A549 (cell line): ENCODE measurements at regions not wholly inside any gene's neighbourhood (a gene's known extent, or its start where the extent isn't known, plus 50 kb on each side); places are given as distances from the start of the nearest gene placed in this dataset.

Experiments
- ATAC-seq, 2 experiments: fragments of 200-7000 bp in 1 of 2; fragments of >200 bp in 1 of 2; cut with Nextera tagmentation in 1 of 2; cut with Tn5 transposase in 1 of 2; 3 replicates each; pipeline versions ENCODE4 v1.8.0 to v1.9.1; 2018 to 2020; ENCODE audit warnings: mild to moderate bottlenecking in 1 of 2, moderate library complexity in 1 of 2
- CTCF ChIA-PET: fragments of 300-600 bp; sonication (Branson Sonifier 250); formaldehyde crosslinking; extraction: SDS; loops from one replicate; lab custom pipeline; 2021; ENCODE audit warnings: antibody characterized with exemption, inconsistent platforms; lab: Yijun Ruan, JAX
- POLR2A ChIA-PET: fragments of 350-600 bp; formaldehyde crosslinking; extraction: SDS; loops from one replicate; lab custom pipeline; 2021; ENCODE audit warnings: antibody characterized with exemption, inconsistent platforms; lab: Yijun Ruan, JAX
- DNase-seq, 2 experiments: peaks; one replicate each; pipeline versions ENCODE4 v3.0.0 to v3.0.0-alpha.2; 2011 to 2016; ENCODE audit warnings: low read depth in 1 of 2, low spot score in 1 of 2
- FAIRE-seq: peaks from 2 replicates; lab custom pipeline; 2011; peaks lifted over from hg19 to GRCh38; lab: Jason Lieb, UNC
- H3K27ac ChIP-seq, 2 experiments: fragments of >200 bp; sonication (Bioruptor Twin); formaldehyde crosslinking; 3 replicates each; pipeline ENCODE4 v1.5.1; 2016 to 2017
- H3K4me1 ChIP-seq: fragments of >200 bp; sonication (Bioruptor Twin); formaldehyde crosslinking; 3 replicates; pipeline ENCODE4 v1.6.1; 2016
- H3K4me2 ChIP-seq: fragments of >200 bp; sonication (Bioruptor Twin); formaldehyde crosslinking; 3 replicates; pipeline ENCODE4 v1.6.1; 2016
- H3K4me3 ChIP-seq: fragments of >200 bp; sonication (Bioruptor Twin); formaldehyde crosslinking; 3 replicates; pipeline ENCODE4 v1.5.1; 2016
- H3K9me3 ChIP-seq: fragments of >200 bp; sonication (Bioruptor Twin); formaldehyde crosslinking; 3 replicates; pipeline ENCODE4 v1.6.1; 2016
- ATOH8 ChIP-seq: fragments of 250-450 bp; sonication (Bioruptor Pico); IDR thresholded peaks from 2 replicates; pipeline ENCODE4 v1.5.0; 2020; ENCODE audit warnings: low read depth, mild to moderate bottlenecking, moderate library complexity
- CBX2 ChIP-seq: fragments of 200-600 bp; sonication (generic); IDR thresholded peaks from 2 replicates; pipeline ENCODE4 v1.6.1; 2016; ENCODE audit warnings: low read depth, mild to moderate bottlenecking, borderline replicate concordance
- CEBPB ChIP-seq, 2 experiments: fragments of >200 bp in 1 of 2; sonication (Bioruptor Twin) in 1 of 2; formaldehyde crosslinking in 1 of 2; IDR thresholded peaks; 2 replicates each; pipeline ENCODE4 v1.6.1; 2012 to 2016
- CHD4 ChIP-seq: fragments of 200-600 bp; sonication (generic); IDR thresholded peaks from 2 replicates; pipeline ENCODE4 v1.6.1; 2016; ENCODE audit warnings: antibody characterized with exemption, mild to moderate bottlenecking, borderline replicate concordance
- CTCF ChIP-seq: fragments of >200 bp; sonication (Bioruptor Twin); formaldehyde crosslinking; IDR thresholded peaks from 3 replicates; pipeline ENCODE4 v1.5.1; 2016
- EP300 ChIP-seq, 2 experiments: fragments of >200 bp; sonication (Bioruptor Twin); formaldehyde crosslinking; IDR thresholded peaks; 2 replicates in 1 of 2; 3 replicates in 1 of 2; pipeline ENCODE4 v1.6.1; 2016 to 2017
- FOSL2 ChIP-seq, 2 experiments: fragments of 450-650 bp in 1 of 2; fragments of >200 bp in 1 of 2; sonication (Bioruptor Twin) in 1 of 2; formaldehyde crosslinking; IDR thresholded peaks; 2 replicates each; pipeline versions ENCODE4 v1.5.0 to v1.6.1; 2016 to 2020; ENCODE audit warnings: mild to moderate bottlenecking in 1 of 2, moderate library complexity in 1 of 2
- HDAC2 ChIP-seq: fragments of 200-600 bp; sonication (generic); IDR thresholded peaks from 2 replicates; pipeline ENCODE4 v1.6.1; 2016
- HEYL ChIP-seq: fragments of 250-450 bp; sonication (Bioruptor Pico); IDR thresholded peaks from 2 replicates; pipeline ENCODE4 v1.8.0; 2021; ENCODE audit warnings: mild to moderate bottlenecking, moderate library complexity
- JUN ChIP-seq, 2 experiments: fragments of >200 bp; sonication (Bioruptor Twin); formaldehyde crosslinking; IDR thresholded peaks; 2 replicates in 1 of 2; 3 replicates in 1 of 2; pipeline ENCODE4 v1.6.1; 2016 to 2017
- MYC ChIP-seq: IDR thresholded peaks from 2 replicates; pipeline ENCODE4 v1.6.1; 2012; ENCODE audit warnings: mild to moderate bottlenecking, inconsistent platforms, low read length, improper control_type of control experiment, borderline replicate concordance
- PHF8 ChIP-seq: fragments of 200-600 bp; sonication (generic); IDR thresholded peaks from 2 replicates; pipeline ENCODE4 v1.6.1; 2016; ENCODE audit warnings: low read depth, mild to moderate bottlenecking, antibody characterized with exemption, moderate library complexity, borderline replicate concordance
- RARB ChIP-seq: fragments of 250-450 bp; sonication (Bioruptor Pico); IDR thresholded peaks from 2 replicates; pipeline ENCODE4 v1.8.0; 2021; ENCODE audit warnings: mild to moderate bottlenecking, moderate library complexity
- SREBF2 ChIP-seq: fragments of 450-650 bp; IDR thresholded peaks from 2 replicates; pipeline ENCODE4 v1.6.1; 2014; ENCODE audit warnings: mild to moderate bottlenecking, moderate library complexity
- ZC3H11A ChIP-seq: fragments of 450-650 bp; IDR thresholded peaks from 2 replicates; pipeline ENCODE4 v1.6.1; 2014; ENCODE audit warnings: antibody characterized with exemption, mild to moderate bottlenecking
- ZFP36 ChIP-seq: fragments of 450-650 bp; IDR thresholded peaks from 2 replicates; pipeline ENCODE4 v1.6.1; 2014; ENCODE audit warnings: borderline replicate concordance; ENCODE audit not compliant: partially characterized antibody
- ZSCAN20 ChIP-seq: fragments of 250-450 bp; sonication (Bioruptor Pico); IDR thresholded peaks from 2 replicates; pipeline ENCODE4 v1.8.0; 2022; ENCODE audit warnings: mild to moderate bottlenecking, moderate library complexity
- WGBS: methylation state at CpG from one replicate; pipeline ENCODE4 v1.1.6; 2017; ENCODE audit errors: missing lambda C conversion rate; 5-methylcytosine and 5-hydroxymethylcytosine counted together
- TF ChIP-seq, protein P1 (sequence below): IDR thresholded peaks from 2 replicates; pipeline ENCODE4 v1.6.1; 2012
- TF ChIP-seq, protein P2 (sequence below): fragments of 250-450 bp; sonication (Bioruptor Pico); IDR thresholded peaks from 2 replicates; pipeline ENCODE4 v1.5.0; 2021; ENCODE audit warnings: mild to moderate bottlenecking, moderate library complexity, borderline replicate concordance

DNA sequence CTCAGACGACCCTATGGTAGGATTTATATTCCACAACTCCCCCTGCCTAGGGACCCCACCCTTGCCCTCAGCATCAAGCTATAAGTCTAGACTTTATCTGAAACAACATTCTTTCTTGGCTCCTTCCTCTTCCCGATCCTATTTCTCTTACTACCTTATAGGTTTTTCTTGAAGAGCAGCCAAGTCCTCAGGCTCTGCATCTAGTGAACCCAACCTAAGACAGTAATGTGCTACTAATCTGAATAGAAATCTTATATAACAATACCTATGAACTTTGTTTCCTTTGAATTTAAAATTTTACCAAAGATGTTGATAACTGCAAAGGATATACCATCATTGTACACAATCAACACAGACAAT is 96.7 kb upstream of the BMP4 start:
- FAIRE-seq = no peak
- no peak overlapping the region for H3K27ac ChIP-seq
- TF ChIP-seq CTCF (no peak), ATOH8 (CRISPR knock-in tag) (no peak), PHF8 (no peak), CEBPB (IDR thresholded peaks at IDR 0.05) (no peak), ZC3H11A (no peak), CHD4 (no peak), FOSL2 (IDR thresholded peaks at IDR 0.05) (no peak), FOSL2 (CRISPR knock-in tag; IDR thresholded peaks at IDR 0.05) (no peak)
- TF ChIP-seq, protein P1, sequence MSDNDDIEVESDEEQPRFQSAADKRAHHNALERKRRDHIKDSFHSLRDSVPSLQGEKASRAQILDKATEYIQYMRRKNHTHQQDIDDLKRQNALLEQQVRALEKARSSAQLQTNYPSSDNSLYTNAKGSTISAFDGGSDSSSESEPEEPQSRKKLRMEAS = no peak
- TF ChIP-seq, all 56 proteins: peak for 0
- no peaks in the 10 kb centered on the region for H3K9me3 ChIP-seq
- 0 out of 3 replicates have a peak, but pooled peaks cover 5% of the 10 kb centered on the region for H3K4me1 ChIP-seq
- H3K4me3 ChIP-seq = no peak overlapping the region
- ChIA-PET CTCF (no interaction called here), POLR2A (no interaction called here)
- ATAC-seq (no peak), DNase-seq (no peak)
- no peak overlapping the region for H3K4me2 ChIP-seq
- 49% methylated on average over 2 of the region's 2 CpGs for WGBS

GRCh38 chr14:54058505-54058904 is 101.9 kb upstream of the BMP4 start:
- ChIA-PET CTCF (interaction anchor here (1.0 kb wide), 1 partner anchor 518 kb away, joined by 3 read pairs; no protein-coding TSS in a partner anchor), POLR2A (no interaction called here)
- no peak overlapping the region for H3K27ac ChIP-seq
- no peak for DNase-seq
- no peak overlapping the region for H3K4me3 ChIP-seq
- no peak for FAIRE-seq
- ATAC-seq = no peak
- TF ChIP-seq HDAC2 (no peak), ZFP36 (no peak), MYC (no peak), CBX2 (no peak), ZSCAN20 (CRISPR knock-in tag) (no peak), JUN (IDR thresholded peaks at IDR 0.05) (no peak), HEYL (no peak)
- H3K4me2 ChIP-seq = no peak overlapping the region
- H3K9me3 ChIP-seq = no peaks in the 10 kb centered on the region
- 94% methylated on average over 2 of the region's 2 CpGs for WGBS
- H3K4me1 ChIP-seq = no peaks in the 10 kb centered on the region

DNA sequence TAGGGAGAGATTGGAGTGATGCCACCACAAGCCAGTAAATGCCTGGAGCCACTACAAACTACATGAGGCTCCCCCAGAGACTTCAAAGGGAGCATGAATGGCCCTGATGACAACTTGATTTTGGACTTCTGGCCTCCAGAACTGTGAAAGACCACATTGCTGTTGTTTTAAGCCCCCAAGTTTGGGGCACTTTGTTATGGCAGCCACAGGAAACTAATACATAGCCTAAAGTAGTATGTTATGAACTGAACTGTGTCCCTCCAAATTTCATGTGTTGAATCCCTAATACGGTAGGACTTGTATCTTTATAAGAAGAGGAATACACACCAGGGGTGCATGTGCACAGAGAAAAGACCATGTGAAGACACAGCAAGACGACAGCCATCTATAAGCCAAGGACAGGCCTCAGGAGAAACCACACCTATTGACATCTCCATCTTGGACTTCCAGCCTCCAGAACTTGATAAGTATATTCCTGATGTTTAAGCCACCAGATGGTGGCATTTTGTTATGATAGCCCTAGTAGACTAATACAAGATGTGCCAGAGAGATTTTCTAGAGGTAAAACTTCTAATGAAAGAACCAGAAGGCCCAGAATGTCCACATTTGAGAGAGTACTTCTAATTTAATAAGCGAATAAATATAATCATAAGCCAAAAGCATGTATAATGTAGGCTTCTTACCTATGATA is 127.1 kb upstream of the BMP4 start:
- 33% methylated on average over 3 of the region's 3 CpGs for WGBS
- H3K4me3 ChIP-seq = no peak overlapping the region
- no peak for DNase-seq
- H3K4me2 ChIP-seq = no peak overlapping the region
- TF ChIP-seq EP300 (IDR thresholded peaks at IDR 0.05) = no peak
- TF ChIP-seq SREBF2 = no peak
- TF ChIP-seq, protein P2, sequence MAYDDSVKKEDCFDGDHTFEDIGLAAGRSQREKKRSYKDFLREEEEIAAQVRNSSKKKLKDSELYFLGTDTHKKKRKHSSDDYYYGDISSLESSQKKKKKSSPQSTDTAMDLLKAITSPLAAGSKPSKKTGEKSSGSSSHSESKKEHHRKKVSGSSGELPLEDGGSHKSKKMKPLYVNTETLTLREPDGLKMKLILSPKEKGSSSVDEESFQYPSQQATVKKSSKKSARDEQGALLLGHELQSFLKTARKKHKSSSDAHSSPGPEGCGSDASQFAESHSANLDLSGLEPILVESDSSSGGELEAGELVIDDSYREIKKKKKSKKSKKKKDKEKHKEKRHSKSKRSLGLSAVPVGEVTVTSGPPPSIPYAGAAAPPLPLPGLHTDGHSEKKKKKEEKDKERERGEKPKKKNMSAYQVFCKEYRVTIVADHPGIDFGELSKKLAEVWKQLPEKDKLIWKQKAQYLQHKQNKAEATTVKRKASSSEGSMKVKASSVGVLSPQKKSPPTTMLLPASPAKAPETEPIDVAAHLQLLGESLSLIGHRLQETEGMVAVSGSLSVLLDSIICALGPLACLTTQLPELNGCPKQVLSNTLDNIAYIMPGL (CRISPR knock-in tag) = no peak
- TF ChIP-seq RARB (CRISPR knock-in tag) = no peak
- TF ChIP-seq, all 56 proteins: peak for 0
- ATAC-seq = no peak
- no peak overlapping the region for H3K27ac ChIP-seq
- ChIA-PET CTCF (interaction anchor here (0.8 kb wide), 1 partner anchor 402 kb away, joined by 3 read pairs; no protein-coding TSS in a partner anchor), POLR2A (no interaction called here)
- no peaks in the 10 kb centered on the region for H3K9me3 ChIP-seq
- H3K4me1 ChIP-seq = no peaks in the 10 kb centered on the region
- FAIRE-seq = peak; percentile 72
